Activated T-cell treated with anti-CD3 and anti-CD28 coated beads for 24 hours (primary cell): ENCODE measurements at regions not wholly inside any gene's neighbourhood (a gene's known extent, or its start where the extent isn't known, plus 50 kb on each side); places are given as distances from the start of the nearest gene placed in this dataset.

Experiments
- DNase-seq: peaks from one replicate; pipeline ENCODE4 v3.0.0-alpha.2; 2020; ENCODE audit warnings: low read depth

- no peak for DNase-seq
These were observed 192.4 kb upstream of the JUN start for GRCh38 chr1:58976294-58976693.

- no peak for DNase-seq
These were observed 193.8 kb upstream of the JUN start for GRCh38 chr1:58977598-58977997.

DNA sequence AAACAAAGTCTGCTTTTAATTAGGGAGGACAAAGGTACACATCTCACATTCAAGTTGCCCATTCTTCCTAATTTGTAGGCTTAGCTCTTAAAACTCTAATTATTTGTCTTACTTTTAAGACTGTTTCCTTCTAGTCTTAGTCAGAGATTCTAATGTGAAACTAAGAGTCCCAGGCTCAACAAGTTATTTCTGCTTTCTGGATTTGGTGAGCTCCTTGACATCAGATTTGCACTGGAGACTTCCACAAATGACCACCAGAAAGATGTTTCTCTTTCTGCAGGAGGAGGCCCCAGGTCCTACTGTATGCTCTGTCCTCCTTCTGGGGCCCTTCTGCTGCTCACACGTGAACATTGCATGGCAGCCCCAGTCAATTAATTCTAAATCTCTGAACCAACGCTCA is 194.2 kb upstream of the JUN start:
- DNase-seq = no peak

- no peak for DNase-seq
These were observed 195.2 kb upstream of the JUN start for GRCh38 chr1:58979086-58979485.

- no peak for DNase-seq
These were observed 195.8 kb upstream of the JUN start for GRCh38 chr1:58979677-58980076.

GRCh38 chr1:58981392-58981791 is 197.5 kb upstream of the JUN start:
- DNase-seq = no peak

GRCh38 chr1:58982259-58982998 is 198.6 kb upstream of the JUN start:
- no peak for DNase-seq

DNA sequence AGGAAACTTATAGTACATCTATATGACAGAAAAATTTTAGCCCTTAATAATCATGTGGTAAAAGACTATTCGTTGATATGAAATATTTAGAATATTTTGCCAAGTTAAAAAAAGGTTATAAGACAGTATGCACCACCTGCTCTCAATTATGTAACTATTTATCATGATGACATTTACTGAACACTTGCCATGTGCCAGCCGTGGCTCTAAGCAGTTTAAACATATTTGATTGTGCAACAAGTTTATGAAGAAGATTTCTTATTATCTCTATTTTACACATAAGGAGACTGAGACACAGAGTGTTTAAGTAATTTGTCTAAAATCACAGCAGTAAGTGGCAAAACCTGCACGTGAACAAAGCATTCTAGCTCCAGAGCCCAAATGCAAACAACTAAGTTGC is 199.3 kb upstream of the JUN start:
- no peak for DNase-seq

GRCh38 chr1:58983633-58984245 is 199.9 kb upstream of the JUN start:
- DNase-seq = no peak

- DNase-seq = no peak
These were observed 203.3 kb upstream of the JUN start for GRCh38 chr1:58986996-58987767.

GRCh38 chr1:58988752-58989151 is 204.9 kb upstream of the JUN start:
- no peak for DNase-seq

- no peak for DNase-seq
These were observed 206.0 kb upstream of the JUN start for GRCh38 chr1:58989845-58990244.

DNA sequence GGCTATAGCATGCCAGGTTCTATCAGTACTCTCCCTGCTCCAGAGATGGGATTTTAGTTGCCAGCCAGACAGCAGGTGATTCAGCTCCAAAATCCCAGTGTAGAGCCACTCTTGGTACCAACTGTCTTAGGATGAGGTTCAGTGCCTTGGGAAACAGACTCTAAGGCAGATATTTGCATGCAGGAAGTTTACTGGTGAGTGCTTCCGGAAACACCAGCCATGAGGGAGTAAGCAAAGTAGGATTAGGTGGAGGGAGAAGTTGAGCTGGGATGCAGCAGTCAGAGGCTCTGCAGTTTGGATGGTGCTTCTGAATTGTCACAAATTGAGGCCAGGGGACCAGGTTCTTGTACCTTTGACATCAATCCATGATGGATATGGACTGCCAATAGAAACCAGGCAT is 207.5 kb upstream of the JUN start:
- DNase-seq = no peak

- no peak for DNase-seq
These were observed 208.8 kb upstream of the JUN start for GRCh38 chr1:58992643-58993042.

- no peak for DNase-seq
These were observed 209.6 kb upstream of the JUN start for GRCh38 chr1:58993403-58993802.

GRCh38 chr1:58994664-58995063 is 210.8 kb upstream of the JUN start:
- no peak for DNase-seq

- DNase-seq = no peak
These were observed 212.7 kb upstream of the JUN start for GRCh38 chr1:58996341-58997059.

GRCh38 chr1:58997060-58997411 is 213.2 kb upstream of the JUN start:
- DNase-seq = no peak

- no peak for DNase-seq
These were observed 213.8 kb upstream of the JUN start for GRCh38 chr1:58997637-58998036.

- DNase-seq = no peak
These were observed 215.8 kb upstream of the JUN start for GRCh38 chr1:58999676-59000075.

DNA sequence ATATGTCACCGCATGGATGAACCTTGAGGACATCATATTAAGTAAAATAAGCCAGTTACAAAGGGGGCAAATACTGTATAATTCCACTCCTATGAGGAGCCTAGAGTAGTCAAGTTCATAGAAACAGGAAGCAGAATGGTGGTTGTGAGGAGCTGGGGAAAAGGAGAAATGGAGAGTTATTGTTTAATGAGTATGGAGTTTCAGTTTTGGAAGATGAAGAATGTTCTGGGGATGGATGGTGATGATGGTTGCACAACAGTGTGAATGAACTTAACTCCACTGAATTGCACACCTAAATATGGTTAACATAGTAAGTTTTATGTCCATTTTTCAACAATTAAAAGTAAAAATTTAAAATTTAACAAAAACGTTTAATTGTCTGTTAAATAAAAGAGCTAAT is 220.9 kb upstream of the JUN start:
- DNase-seq = no peak

- no peak for DNase-seq
These were observed 221.8 kb upstream of the JUN start for GRCh38 chr1:59005491-59006288.
